Activated CD4-positive, alpha-beta T cell treated with anti-CD3 and anti-CD28 coated beads, Interleukin-2, amount 50 U/mL, for 48 hours (primary cell): ENCODE measurements at regions not wholly inside any gene's neighbourhood (a gene's known extent, or its start where the extent isn't known, plus 50 kb on each side); places are given as distances from the start of the nearest gene placed in this dataset.

Source experiments
- DNase-seq, 2 experiments: peaks; one replicate each; pipeline ENCODE4 v3.0.0-alpha.2; 2020

GRCh38 chr1:184919892-184920291 is 54.4 kb downstream of the NIBAN1 start:
- no peak for DNase-seq

- DNase-seq, result no peak
Observed at GRCh38 chr1:184915463-184916090, 58.7 kb downstream of the NIBAN1 start.

GRCh38 chr1:184914149-184914548 is 60.2 kb downstream of the NIBAN1 start:
- no peak for DNase-seq

- no peak for DNase-seq
Observed at GRCh38 chr1:184912392-184912791, 61.9 kb downstream of the NIBAN1 start.

- DNase-seq, result no peak
Observed at GRCh38 chr1:184911830-184912229, 62.5 kb downstream of the NIBAN1 start.

- no peak for DNase-seq
Observed at GRCh38 chr1:184911103-184911745, 63.1 kb downstream of the NIBAN1 start.

- no peak for DNase-seq
Observed at GRCh38 chr1:184910691-184911091, 63.6 kb downstream of the NIBAN1 start.

- no peak for DNase-seq
Observed at GRCh38 chr1:184910005-184910404, 64.3 kb downstream of the NIBAN1 start.

GRCh38 chr1:184909019-184909418 is 65.3 kb downstream of the NIBAN1 start:
- no peak for DNase-seq

- DNase-seq, result no peak
Observed at GRCh38 chr1:184908506-184908905, 65.8 kb downstream of the NIBAN1 start.

GRCh38 chr1:184907500-184907899 is 66.8 kb downstream of the NIBAN1 start:
- DNase-seq, result no peak

GRCh38 chr1:184906761-184907160 is 67.5 kb downstream of the NIBAN1 start:
- no peak for DNase-seq

- no peak for DNase-seq
Observed at GRCh38 chr1:184905601-184906322, 68.5 kb downstream of the NIBAN1 start.

- DNase-seq, result no peak
Observed at GRCh38 chr1:184903111-184903692, 71.1 kb downstream of the NIBAN1 start.

- no peak for DNase-seq
Observed at GRCh38 chr1:184900507-184900906, 73.8 kb downstream of the NIBAN1 start.

- no peak for DNase-seq
Observed at GRCh38 chr1:184896000-184896399, 78.3 kb downstream of the NIBAN1 start.

GRCh38 chr1:184895086-184895485 is 79.2 kb downstream of the NIBAN1 start:
- no peak for DNase-seq

GRCh38 chr1:184893695-184894094 is 80.6 kb downstream of the NIBAN1 start:
- DNase-seq, result no peak

GRCh38 chr1:184892116-184892515 is 82.2 kb downstream of the NIBAN1 start:
- DNase-seq, result no peak

- DNase-seq, result no peak
Observed at GRCh38 chr1:184891440-184891839, 82.9 kb downstream of the NIBAN1 start.

GRCh38 chr1:184890539-184890973 is 83.8 kb downstream of the NIBAN1 start:
- no peak for DNase-seq

- DNase-seq, result no peak
Observed at GRCh38 chr1:184889902-184890301, 84.4 kb downstream of the NIBAN1 start.

GRCh38 chr1:184889166-184889565 is 85.1 kb downstream of the NIBAN1 start:
- DNase-seq, result no peak

GRCh38 chr1:184888505-184888904 is 85.8 kb downstream of the NIBAN1 start:
- no peak for DNase-seq
